ENCODE measurements at regions not wholly inside any gene's neighbourhood (a gene's known extent, or its start where the extent isn't known, plus 50 kb on each side); places are given as distances from the start of the nearest gene placed in this dataset.

GRCh38 chr5:45038366-45038987 is 229.7 kb downstream of the MRPS30 start:
- no peak overlapping the region for H2AFZ ChIP-seq (ENCODE audit: low read length)
- ChIA-PET CTCF (ENCODE audit: low intra/inter-chr PET ratio, low total read pairs) (no interaction called here), POLR2A (no interaction called here)
- no peaks in the 10 kb centered on the region for H3K36me3 ChIP-seq (replicated peaks in 1 of 2; ENCODE audit: control insufficient read depth in 1 of 2, insufficient read depth in 2 of 2, low read length in 2 of 2)
- no peak for FAIRE-seq
- no peak overlapping the region for H3K4me3 ChIP-seq (replicated peaks in 1 of 3; ENCODE audit: insufficient read depth in 1 of 3, low read depth in 2 of 3, low read length in 3 of 3)
- no peak overlapping the region for H3K9ac ChIP-seq (ENCODE audit: insufficient read depth, low read depth, low read length)
- no peaks in the 10 kb centered on the region for H3K9me3 ChIP-seq (ENCODE audit: low read length)
- no peaks in the 10 kb centered on the region for H4K20me1 ChIP-seq (ENCODE audit: insufficient read depth, low read length)
- in situ Hi-C loops (cut with HindIII; ENCODE audit: extremely low pct_ligation_motif_present, low pct_unique_long_range_greater_than_20kb), result no loop called here
- intact Hi-C loops (cut with micrococcal nuclease; ENCODE audit: unreplicated experiment), result loop anchor here (1.0 kb wide), 3 partner anchors 483 to 658 kb away; partner anchors contain the start of gene HCN1
- no peak overlapping the region for H3K4me2 ChIP-seq (ENCODE audit: low read depth, low read length)
- H3K27ac ChIP-seq (ENCODE audit: extremely low read length, insufficient read depth, low read length), result no peak overlapping the region
- WGBS (ENCODE audit: low lambda C conversion rate), result 0% methylated on average over 3 of the region's 3 CpGs
- DNase-seq (ENCODE audit: low spot score), result peak; percentile 14
- no peaks in the 10 kb centered on the region for H3K79me2 ChIP-seq (ENCODE audit: insufficient read depth, low read length)
- ATAC-seq, result peak; percentile 50
- BruUV-seq (replicated peaks), result no TSS peak
- no peaks in the 10 kb centered on the region for H3K4me1 ChIP-seq (ENCODE audit: insufficient read depth, low read length)
- peak; percentile 30 for TF ChIP-seq SMC3 (IDR thresholded peaks at IDR 0.05; ENCODE audit: low read length)
- peak; percentile 57 for TF ChIP-seq STAG1 (CRISPR knock-in tag; IDR thresholded peaks at IDR 0.05)
- TF ChIP-seq CTCF (CRISPR knock-in tag; IDR thresholded peaks at IDR 0.05), result peak; percentile 51
- no peak for TF ChIP-seq ZNF674 (CRISPR knock-in tag; IDR thresholded peaks at IDR 0.05; ENCODE audit: low read depth)
- no peaks in the 10 kb centered on the region for H3K27me3 ChIP-seq (ENCODE audit: control insufficient read depth in 1 of 2, insufficient read depth in 2 of 2, low read length in 2 of 2)

GRCh38 chr5:45042283-45042682 is 233.5 kb downstream of the MRPS30 start:
- H3K9me3 ChIP-seq (ENCODE audit: low read length), result peaks cover 5% of the 10 kb centered on the region; the same call in 1 of the 2 replicates
- no peak for FAIRE-seq
- intact Hi-C loops (cut with micrococcal nuclease; ENCODE audit: unreplicated experiment), result no loop called here
- no peak overlapping the region for H3K4me3 ChIP-seq (replicated peaks in 1 of 3; ENCODE audit: insufficient read depth in 1 of 3, low read depth in 2 of 3, low read length in 3 of 3)
- no peak for DNase-seq (ENCODE audit: low spot score)
- CTCF ChIA-PET (ENCODE audit: low intra/inter-chr PET ratio, low total read pairs), result no interaction called here
- H3K4me2 ChIP-seq (ENCODE audit: low read depth, low read length), result no peak overlapping the region
- H4K20me1 ChIP-seq (ENCODE audit: insufficient read depth, low read length), result no peaks in the 10 kb centered on the region
- no peaks in the 10 kb centered on the region for H3K79me2 ChIP-seq (ENCODE audit: insufficient read depth, low read length)
- ATAC-seq, result no peak
- H3K4me1 ChIP-seq (ENCODE audit: insufficient read depth, low read length), result no peaks in the 10 kb centered on the region
- BruUV-seq (replicated peaks), result no TSS peak
- POLR2A ChIA-PET, result no interaction called here
- H3K27ac ChIP-seq (ENCODE audit: extremely low read length, insufficient read depth, low read length), result no peak overlapping the region
- H3K9ac ChIP-seq (ENCODE audit: insufficient read depth, low read depth, low read length), result no peak overlapping the region
- H3K36me3 ChIP-seq (replicated peaks in 1 of 2; ENCODE audit: control insufficient read depth in 1 of 2, insufficient read depth in 2 of 2, low read length in 2 of 2), result no peaks in the 10 kb centered on the region
- in situ Hi-C loops (cut with HindIII; ENCODE audit: extremely low pct_ligation_motif_present, low pct_unique_long_range_greater_than_20kb), result no loop called here
- WGBS (ENCODE audit: low lambda C conversion rate), result 0% methylated on average over 1 of the region's 1 CpG
- H3K27me3 ChIP-seq (ENCODE audit: control insufficient read depth in 1 of 2, insufficient read depth in 2 of 2, low read length in 2 of 2), result no peaks in the 10 kb centered on the region
- H2AFZ ChIP-seq (ENCODE audit: low read length), result no peak overlapping the region
- TF ChIP-seq NFE2L2 (IDR thresholded peaks at IDR 0.05; ENCODE audit: low read length), result peak; percentile 76
- no peak for TF ChIP-seq ZNF781 (CRISPR knock-in tag; IDR thresholded peaks at IDR 0.05; ENCODE audit: borderline replicate concordance, not compliant biosample characterization)
- no peak for TF ChIP-seq IRF1 (CRISPR knock-in tag; IDR thresholded peaks at IDR 0.05; ENCODE audit: low read depth)
- no peak for TF ChIP-seq KLF15 (CRISPR knock-in tag; IDR thresholded peaks at IDR 0.05; ENCODE audit: borderline replicate concordance)
- TF ChIP-seq ZNF30 (CRISPR knock-in tag; IDR thresholded peaks at IDR 0.05), result no peak
